ENCODE measurements at regions not wholly inside any gene's neighbourhood (a gene's known extent, or its start where the extent isn't known, plus 50 kb on each side); places are given as distances from the start of the nearest gene placed in this dataset.

GRCh38 chr14:51351997-51352396 lies 112.0 kb downstream of the TMX1 start:
- no peaks in the 10 kb centered on the region for H3K4me1 ChIP-seq
- H3K27me3 ChIP-seq = no peaks in the 10 kb centered on the region
- no peak for DNase-seq
- TF ChIP-seq CTCF (IDR thresholded peaks at IDR 0.05; ENCODE audit: low read depth, low read length) = no peak
- no peaks in the 10 kb centered on the region; the same call in 1 of the 2 replicates for H3K9me3 ChIP-seq
- no peaks in the 10 kb centered on the region for H3K36me3 ChIP-seq
- no peak overlapping the region for H3K4me3 ChIP-seq (ENCODE audit: low read depth, low read length)

DNA sequence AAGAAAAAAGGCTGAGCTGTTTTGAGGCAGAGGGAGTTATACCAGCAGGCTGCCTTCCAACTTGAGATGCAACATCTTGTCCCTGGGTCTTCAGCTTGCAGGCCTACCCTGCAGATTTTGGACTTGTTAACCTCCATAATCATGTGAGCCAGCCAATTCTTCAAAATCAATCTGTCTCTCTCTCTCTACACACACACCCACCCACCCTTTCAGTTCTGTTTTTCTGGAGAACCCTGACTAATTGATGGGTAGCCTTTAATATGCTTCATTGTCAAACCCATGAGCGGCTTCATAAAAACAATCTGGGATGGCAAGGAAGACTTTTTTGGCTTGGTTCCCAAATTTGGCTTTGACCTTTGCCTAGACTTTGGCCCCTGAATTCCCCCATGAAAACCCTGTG lies 113.9 kb downstream of the TMX1 start:
- DNase-seq = no peak
- Histone ChIP-seq H3K36me3 (no peaks in the 10 kb centered on the region), H3K4me3 (ENCODE audit: low read depth, low read length) (no peak overlapping the region), H3K4me1 (no peaks in the 10 kb centered on the region), H3K9me3 (no peaks in the 10 kb centered on the region), H3K27me3 (no peaks in the 10 kb centered on the region)
- TF ChIP-seq CTCF (IDR thresholded peaks at IDR 0.05; ENCODE audit: low read depth, low read length) = no peak

GRCh38 chr14:51354846-51355245 lies 114.8 kb downstream of the TMX1 start:
- TF ChIP-seq CTCF (IDR thresholded peaks at IDR 0.05; ENCODE audit: low read depth, low read length) = no peak
- Histone ChIP-seq H3K36me3 (no peaks in the 10 kb centered on the region), H3K9me3 (no peaks in the 10 kb centered on the region), H3K27me3 (no peaks in the 10 kb centered on the region), H3K4me1 (no peaks in the 10 kb centered on the region), H3K4me3 (ENCODE audit: low read depth, low read length) (no peak overlapping the region)
- DNase-seq = no peak

- no peaks in the 10 kb centered on the region for H3K27me3 ChIP-seq
- H3K4me1 ChIP-seq = no peaks in the 10 kb centered on the region
- no peak overlapping the region for H3K4me3 ChIP-seq (ENCODE audit: low read depth, low read length)
- H3K36me3 ChIP-seq = no peaks in the 10 kb centered on the region
- no peak for DNase-seq
- no peaks in the 10 kb centered on the region for H3K9me3 ChIP-seq
- TF ChIP-seq CTCF (IDR thresholded peaks at IDR 0.05; ENCODE audit: low read depth, low read length) = no peak
Measured at GRCh38 chr14:51356381-51356780, 116.3 kb downstream of the TMX1 start.

DNA sequence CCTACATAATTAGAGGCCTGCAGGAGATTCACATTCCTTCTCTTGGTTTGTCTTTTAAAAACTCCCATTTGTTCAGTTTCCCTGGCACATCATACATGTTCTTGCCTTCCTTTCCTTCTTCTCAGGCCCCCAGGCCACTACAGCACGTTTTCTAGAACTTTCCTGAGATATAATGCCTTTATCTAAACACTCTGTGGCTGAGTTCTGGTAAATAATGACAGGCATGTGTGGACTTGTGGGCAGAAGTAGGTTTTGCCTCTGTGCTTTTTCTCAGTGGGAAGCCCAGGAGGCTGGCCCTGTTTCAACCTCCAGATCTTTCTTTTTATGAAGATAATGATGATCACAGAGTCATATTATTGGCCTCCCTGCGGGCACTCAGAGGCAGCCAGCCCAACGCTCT lies 117.2 kb downstream of the TMX1 start:
- no peak for DNase-seq
- Histone ChIP-seq H3K27me3 (no peaks in the 10 kb centered on the region), H3K9me3 (no peaks in the 10 kb centered on the region), H3K4me3 (ENCODE audit: low read depth, low read length) (no peak overlapping the region), H3K36me3 (no peaks in the 10 kb centered on the region), H3K4me1 (no peaks in the 10 kb centered on the region)
- no peak for TF ChIP-seq CTCF (IDR thresholded peaks at IDR 0.05; ENCODE audit: low read depth, low read length)

- Histone ChIP-seq H3K9me3 (no peaks in the 10 kb centered on the region), H3K4me1 (no peaks in the 10 kb centered on the region), H3K4me3 (ENCODE audit: low read depth, low read length) (no peak overlapping the region), H3K36me3 (no peaks in the 10 kb centered on the region), H3K27me3 (no peaks in the 10 kb centered on the region)
- TF ChIP-seq CTCF (IDR thresholded peaks at IDR 0.05; ENCODE audit: low read depth, low read length) = no peak
- no peak for DNase-seq
Measured at GRCh38 chr14:51360592-51360991, 120.5 kb downstream of the TMX1 start.

Measured in BE2C (cell line).